Liver (tissue), 8 donors: ENCODE measurements at regions not wholly inside any gene's neighbourhood (a gene's known extent, or its start where the extent isn't known, plus 50 kb on each side); places are given as distances from the start of the nearest gene placed in this dataset.

Experiments
- DNase-seq: peaks from one replicate; pipeline ENCODE4 v3.0.0-alpha.2; 2017; ENCODE audit warnings: low spot score
- H3K27ac ChIP-seq, 2 donors: one replicate each; pipeline ENCODE4 v1.7.0; 2013; ENCODE audit warnings: inconsistent platforms in 2 of 2, low read length in 2 of 2, control low read depth in 1 of 2, low read depth in 1 of 2, mild to moderate bottlenecking in 1 of 2
- H3K27me3 ChIP-seq, 4 donors: one replicate each; pipeline versions ENCODE4 v1.6.1 to v1.7.0; 2013; ENCODE audit warnings: low read length in 3 of 4, inconsistent platforms in 1 of 4, mild to moderate bottlenecking in 1 of 4, moderate library complexity in 1 of 4; ENCODE audit not compliant: control insufficient read depth in 4 of 4, insufficient read depth in 4 of 4
- H3K36me3 ChIP-seq, 4 donors: one replicate each; pipeline versions ENCODE4 v1.6.1 to v1.7.0; 2013; ENCODE audit warnings: low read length in 3 of 4, mild to moderate bottlenecking in 3 of 4, low read depth in 1 of 4, moderate library complexity in 1 of 4; ENCODE audit not compliant: control insufficient read depth in 4 of 4, insufficient read depth in 3 of 4
- H3K4me1 ChIP-seq, 4 donors: one replicate each; pipeline versions ENCODE4 v1.6.1 to v1.7.0; 2013; ENCODE audit warnings: low read length in 3 of 4, mild to moderate bottlenecking in 3 of 4, moderate library complexity in 1 of 4; ENCODE audit not compliant: control insufficient read depth in 4 of 4, insufficient read depth in 4 of 4
- H3K4me3 ChIP-seq, 3 donors: one replicate each; pipeline versions ENCODE4 v1.6.1 to v1.7.0; 2013; ENCODE audit warnings: low read length in 3 of 3, control low read depth in 1 of 3, low read depth in 1 of 3, mild to moderate bottlenecking in 1 of 3
- H3K9ac ChIP-seq, 2 donors: one replicate each; pipeline ENCODE4 v1.7.0; 2013; ENCODE audit warnings: low read length in 2 of 2, mild to moderate bottlenecking in 2 of 2, moderate library complexity in 2 of 2, control low read depth in 1 of 2, low read depth in 1 of 2
- H3K9me3 ChIP-seq, 4 donors: one replicate each; pipeline versions ENCODE4 v1.6.1 to v1.7.0; 2013; ENCODE audit warnings: low read length in 3 of 4; ENCODE audit not compliant: control insufficient read depth in 4 of 4
- CTCF ChIP-seq: fragments of 150-350 bp; IDR thresholded peaks from 2 replicates; pipeline ENCODE4 v1.5.1; 2017; ENCODE audit warnings: improper control_type of control experiment, low read depth, low read length; ENCODE audit not compliant: missing input control
- EGR1 ChIP-seq, 2 donors: IDR thresholded peaks; 2 replicates each; pipeline ENCODE4 v1.6.1; 2016 to 2018; ENCODE audit warnings: antibody characterized with exemption in 2 of 2, low read depth in 2 of 2
- FOXA1 ChIP-seq: IDR thresholded peaks from 2 replicates; pipeline ENCODE4 v1.6.1; 2016; ENCODE audit warnings: antibody characterized with exemption
- FOXA2 ChIP-seq: IDR thresholded peaks from 2 replicates; pipeline ENCODE4 v1.6.1; 2016; ENCODE audit warnings: antibody characterized with exemption
- GABPA ChIP-seq, 2 donors: IDR thresholded peaks in 1 of 2; conservative IDR thresholded peaks in 1 of 2; 2 replicates each; pipeline ENCODE4 v1.6.1; 2016; ENCODE audit warnings: antibody characterized with exemption in 2 of 2, mild to moderate bottlenecking in 1 of 2, moderate library complexity in 1 of 2
- HNF4A ChIP-seq, 2 donors: conservative IDR thresholded peaks; 2 replicates each; pipeline ENCODE4 v1.6.1; 2016; ENCODE audit warnings: antibody characterized with exemption in 2 of 2, mild to moderate bottlenecking in 2 of 2
- RXRA ChIP-seq, 2 donors: IDR thresholded peaks; 2 replicates each; pipeline ENCODE4 v1.6.1; 2017 to 2018; ENCODE audit warnings: antibody characterized with exemption in 2 of 2, mild to moderate bottlenecking in 1 of 2
- SP1 ChIP-seq: IDR thresholded peaks from 2 replicates; pipeline ENCODE4 v1.6.1; 2018; ENCODE audit warnings: antibody characterized with exemption, mild to moderate bottlenecking
- TAF1 ChIP-seq: conservative IDR thresholded peaks from 2 replicates; pipeline ENCODE4 v1.6.1; 2016; ENCODE audit warnings: antibody characterized with exemption, mild to moderate bottlenecking
- YY1 ChIP-seq: IDR thresholded peaks from 2 replicates; pipeline ENCODE4 v1.6.1; 2016; ENCODE audit warnings: antibody characterized with exemption, mild to moderate bottlenecking
- ZBTB33 ChIP-seq: IDR thresholded peaks from 2 replicates; pipeline ENCODE4 v1.6.1; 2016; ENCODE audit warnings: antibody characterized with exemption
- WGBS: extraction: QIAGEN DNeasy Blood & Tissue Kit; methylation state at CpG from one replicate; pipeline ENCODE4 v1.1.7; 2013; 5-methylcytosine and 5-hydroxymethylcytosine counted together
- TF ChIP-seq, protein P1 (sequence below): IDR thresholded peaks from 2 replicates; pipeline ENCODE4 v1.6.1; 2016; ENCODE audit warnings: antibody characterized with exemption, mild to moderate bottlenecking
- donor health status: healthy.
- donor health status: healthy.
- donor health status: healthy.
- donor health status: healthy.
- donor health status: healthy.

DNA sequence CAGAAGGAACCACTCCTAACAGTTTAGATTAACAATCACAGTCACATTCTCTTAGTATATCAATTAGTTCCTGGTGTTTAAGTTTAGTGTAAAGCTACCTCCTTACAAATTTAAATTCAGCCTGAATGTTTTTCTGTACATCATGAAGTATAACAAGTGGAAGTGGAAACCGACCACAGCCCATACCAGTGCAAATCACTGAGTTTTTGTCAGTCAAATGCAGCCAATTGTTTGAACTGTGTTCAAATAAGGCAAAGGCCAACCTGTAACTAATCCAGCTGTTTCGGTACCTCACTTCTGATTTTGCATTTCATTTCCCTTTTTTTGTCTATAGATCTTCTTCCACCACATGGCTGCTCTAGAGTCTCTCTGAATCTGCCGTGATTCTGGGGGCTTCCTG lies 1215.3 kb downstream of the PCDH18 start (continued):
- TF ChIP-seq CTCF (no peak), YY1 (no peak)

DNA sequence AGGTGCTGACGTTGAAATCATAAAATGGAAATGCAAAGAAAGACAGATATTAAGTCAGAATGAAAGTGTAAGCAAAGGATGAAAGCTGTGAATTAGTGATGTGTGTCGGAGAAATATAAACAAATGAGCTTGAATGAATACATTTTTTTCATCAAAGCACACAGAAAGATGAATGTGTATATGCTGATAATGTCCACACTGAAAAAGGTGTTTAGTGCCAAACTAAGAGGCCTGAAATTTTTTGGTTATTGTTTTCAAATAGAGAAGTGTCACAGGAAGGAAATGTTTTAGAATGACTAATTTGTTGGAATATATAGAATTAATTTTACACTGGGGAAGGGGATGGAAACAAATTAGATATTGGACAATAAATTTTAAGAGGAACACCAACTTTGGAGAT lies 1217.6 kb downstream of the PCDH18 start:
- WGBS = 62% methylated on average over 2 of the region's 2 CpGs
- H3K9me3 ChIP-seq = no peaks in the 10 kb centered on the region
- no peaks in the 10 kb centered on the region for H3K4me1 ChIP-seq
- H3K4me3 ChIP-seq = no peak overlapping the region
- no peaks in the 10 kb centered on the region for H3K36me3 ChIP-seq
- no peaks in the 10 kb centered on the region for H3K27me3 ChIP-seq
- H3K9ac ChIP-seq = no peak overlapping the region
- H3K27ac ChIP-seq = no peak overlapping the region
- TF ChIP-seq FOXA2 (no peak), RXRA (IDR thresholded peaks at IDR 0.05) (no peak), FOXA1 (no peak), EGR1 (IDR thresholded peaks at IDR 0.05; ENCODE audit: low read depth in 2 of 2) (no peak), CTCF (no peak), ZBTB33 (no peak), SP1 (no peak), HNF4A (conservative IDR thresholded peaks at IDR 0.05) (no peak), GABPA (IDR thresholded peaks at IDR 0.05 in 1 of 2, conservative IDR thresholded peaks at IDR 0.05 in 1 of 2) (no peak)
- no peak for DNase-seq

DNA sequence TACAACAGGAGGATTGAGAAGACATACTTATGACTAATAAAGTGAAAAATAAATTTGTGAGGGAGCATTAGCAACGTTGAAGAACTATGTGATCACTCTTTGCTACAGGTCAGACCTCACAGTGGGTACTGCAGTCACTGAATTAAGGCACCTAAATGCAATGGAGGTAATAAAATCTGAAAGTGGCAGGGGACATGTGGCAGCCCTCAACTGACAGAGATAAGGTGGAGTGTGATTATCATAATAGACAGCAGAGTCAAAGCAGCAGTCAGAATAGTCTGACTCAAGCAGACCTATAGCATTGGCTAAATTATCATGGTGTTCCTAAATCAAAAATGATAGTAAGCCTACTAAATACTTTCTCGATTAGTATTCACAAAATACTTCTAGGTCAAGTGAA lies 1220.5 kb downstream of the PCDH18 start:
- Histone ChIP-seq H3K27me3 (no peaks in the 10 kb centered on the region), H3K4me3 (no peak overlapping the region), H3K27ac (no peak overlapping the region), H3K9ac (no peak overlapping the region), H3K9me3 (no peaks in the 10 kb centered on the region), H3K36me3 (no peaks in the 10 kb centered on the region), H3K4me1 (no peaks in the 10 kb centered on the region)
- TF ChIP-seq TAF1 = no peak
- TF ChIP-seq, protein P1, sequence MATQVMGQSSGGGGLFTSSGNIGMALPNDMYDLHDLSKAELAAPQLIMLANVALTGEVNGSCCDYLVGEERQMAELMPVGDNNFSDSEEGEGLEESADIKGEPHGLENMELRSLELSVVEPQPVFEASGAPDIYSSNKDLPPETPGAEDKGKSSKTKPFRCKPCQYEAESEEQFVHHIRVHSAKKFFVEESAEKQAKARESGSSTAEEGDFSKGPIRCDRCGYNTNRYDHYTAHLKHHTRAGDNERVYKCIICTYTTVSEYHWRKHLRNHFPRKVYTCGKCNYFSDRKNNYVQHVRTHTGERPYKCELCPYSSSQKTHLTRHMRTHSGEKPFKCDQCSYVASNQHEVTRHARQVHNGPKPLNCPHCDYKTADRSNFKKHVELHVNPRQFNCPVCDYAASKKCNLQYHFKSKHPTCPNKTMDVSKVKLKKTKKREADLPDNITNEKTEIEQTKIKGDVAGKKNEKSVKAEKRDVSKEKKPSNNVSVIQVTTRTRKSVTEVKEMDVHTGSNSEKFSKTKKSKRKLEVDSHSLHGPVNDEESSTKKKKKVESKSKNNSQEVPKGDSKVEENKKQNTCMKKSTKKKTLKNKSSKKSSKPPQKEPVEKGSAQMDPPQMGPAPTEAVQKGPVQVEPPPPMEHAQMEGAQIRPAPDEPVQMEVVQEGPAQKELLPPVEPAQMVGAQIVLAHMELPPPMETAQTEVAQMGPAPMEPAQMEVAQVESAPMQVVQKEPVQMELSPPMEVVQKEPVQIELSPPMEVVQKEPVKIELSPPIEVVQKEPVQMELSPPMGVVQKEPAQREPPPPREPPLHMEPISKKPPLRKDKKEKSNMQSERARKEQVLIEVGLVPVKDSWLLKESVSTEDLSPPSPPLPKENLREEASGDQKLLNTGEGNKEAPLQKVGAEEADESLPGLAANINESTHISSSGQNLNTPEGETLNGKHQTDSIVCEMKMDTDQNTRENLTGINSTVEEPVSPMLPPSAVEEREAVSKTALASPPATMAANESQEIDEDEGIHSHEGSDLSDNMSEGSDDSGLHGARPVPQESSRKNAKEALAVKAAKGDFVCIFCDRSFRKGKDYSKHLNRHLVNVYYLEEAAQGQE = no peak
- DNase-seq = no peak
- 49% methylated on average over 2 of the region's 2 CpGs for WGBS
